ENCODE measurements at regions not wholly inside any gene's neighbourhood (a gene's known extent, or its start where the extent isn't known, plus 50 kb on each side); places are given as distances from the start of the nearest gene placed in this dataset.
A peak's percentile ranks its signal among the peaks of the same experiment; 100 is the strongest.

GRCh38 chr5:91283899-91284298 lies 99.2 kb downstream of the ARRDC3 start:
- no peak for DNase-seq (ENCODE audit: low read depth)

DNA sequence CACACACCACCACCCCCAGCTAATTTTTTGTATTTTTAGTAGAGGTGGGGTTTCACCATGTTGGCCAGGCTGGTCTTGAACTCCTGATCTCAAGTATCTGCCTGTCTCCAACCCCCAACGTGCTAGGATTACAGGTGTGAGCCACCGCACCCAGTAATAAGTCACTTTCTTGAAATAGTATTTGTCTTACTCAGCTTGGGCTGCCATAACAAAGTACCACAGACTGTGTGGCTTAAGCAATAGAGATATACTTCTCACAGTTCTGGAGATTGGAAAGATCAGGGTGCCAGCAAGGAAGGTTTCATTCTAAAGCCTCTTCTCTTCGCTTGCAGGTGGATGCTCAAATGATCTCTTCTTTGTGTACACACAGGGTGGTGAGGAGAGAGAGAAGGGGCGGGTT lies 99.8 kb downstream of the ARRDC3 start:
- DNase-seq (ENCODE audit: low read depth), result no peak

GRCh38 chr5:91282210-91282609 lies 100.9 kb downstream of the ARRDC3 start:
- no peak for DNase-seq (ENCODE audit: low read depth)

DNA sequence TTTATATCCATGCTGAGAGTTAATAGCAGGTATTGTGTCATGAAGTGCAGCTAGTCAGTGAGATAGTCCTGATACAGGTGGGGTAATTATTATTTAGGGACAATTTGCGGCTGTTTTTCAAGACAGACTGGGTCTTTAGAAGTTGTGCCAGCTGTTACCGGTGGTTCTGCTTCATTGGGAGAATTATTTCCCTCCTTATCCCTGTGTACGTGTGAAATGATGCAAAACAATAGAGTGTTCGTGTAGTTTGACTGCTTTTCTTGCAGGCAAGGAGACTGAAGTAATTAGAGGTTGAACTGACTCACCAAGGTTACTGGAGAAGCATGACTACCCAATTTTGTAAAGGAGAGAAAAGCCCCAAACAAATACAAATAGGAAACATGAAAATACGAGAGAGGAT lies 101.7 kb downstream of the ARRDC3 start:
- DNase-seq (ENCODE audit: low read depth), result no peak

DNA sequence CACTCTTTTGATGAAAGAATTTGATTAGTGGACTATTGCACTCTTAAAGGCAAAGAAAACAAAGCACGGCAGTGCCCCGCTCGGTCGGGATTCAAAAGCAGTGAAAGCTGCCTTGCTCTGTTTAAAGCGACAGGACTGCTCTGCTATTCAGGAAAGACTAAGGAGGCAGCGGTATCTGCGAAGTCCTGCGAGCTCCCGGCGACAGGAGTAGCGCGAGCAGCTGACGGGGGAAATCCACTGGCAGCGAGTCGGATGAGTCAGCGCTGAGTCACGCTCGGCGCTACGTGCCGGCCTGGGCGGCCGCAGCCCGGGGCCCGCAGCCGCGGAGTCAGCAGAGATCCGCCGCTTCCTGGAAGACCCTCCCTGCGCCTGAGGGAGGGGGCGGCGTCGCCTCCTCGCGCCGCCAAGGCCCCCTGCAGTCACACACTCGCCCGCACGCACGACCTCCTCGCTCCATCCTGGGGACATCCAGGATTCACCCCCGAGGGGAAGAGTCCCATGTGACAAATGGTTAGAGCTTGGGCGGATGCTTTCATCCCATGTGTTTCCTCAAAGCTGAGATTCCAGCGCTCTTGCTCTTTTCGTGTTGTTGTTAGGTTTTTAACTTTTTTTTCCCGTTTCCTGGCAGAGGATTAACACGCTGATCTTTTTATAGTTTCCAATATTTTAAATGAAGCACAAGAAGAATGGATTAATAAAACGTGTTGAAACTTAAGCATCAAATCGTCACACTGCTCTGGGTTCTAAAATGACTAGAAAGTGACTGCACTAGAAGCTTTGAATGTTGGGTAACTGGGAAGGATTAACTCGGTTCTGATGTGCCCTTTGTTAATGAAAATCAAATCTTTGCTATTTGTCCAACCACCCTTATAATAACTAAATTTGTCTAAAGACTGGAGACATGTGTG lies 102.5 kb downstream of the ARRDC3 start:
- peak; percentile 86 for DNase-seq (ENCODE audit: low read depth)

DNA sequence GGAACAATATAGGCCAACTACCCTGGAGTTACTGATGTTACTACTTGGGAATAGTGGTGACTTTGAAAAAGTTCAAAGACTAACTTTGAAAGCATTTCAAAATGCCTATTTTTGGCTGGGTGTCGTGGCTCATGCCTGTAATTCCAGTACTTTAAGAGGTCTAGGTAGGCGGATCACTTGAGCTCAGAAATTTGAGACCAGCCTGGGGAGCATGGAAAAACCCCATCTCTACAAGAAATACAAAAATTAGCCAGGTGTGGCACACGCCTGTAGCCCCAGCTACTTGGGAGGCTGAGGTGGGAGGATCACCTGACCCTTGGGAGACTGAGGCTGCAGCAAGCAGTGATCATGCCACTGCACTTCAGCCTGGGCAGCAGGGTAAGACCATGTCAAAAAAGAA lies 105.3 kb downstream of the ARRDC3 start:
- DNase-seq (ENCODE audit: low read depth), result no peak

- no peak for DNase-seq (ENCODE audit: low read depth)
Measured at GRCh38 chr5:91277093-91277626, 106.0 kb downstream of the ARRDC3 start.

DNA sequence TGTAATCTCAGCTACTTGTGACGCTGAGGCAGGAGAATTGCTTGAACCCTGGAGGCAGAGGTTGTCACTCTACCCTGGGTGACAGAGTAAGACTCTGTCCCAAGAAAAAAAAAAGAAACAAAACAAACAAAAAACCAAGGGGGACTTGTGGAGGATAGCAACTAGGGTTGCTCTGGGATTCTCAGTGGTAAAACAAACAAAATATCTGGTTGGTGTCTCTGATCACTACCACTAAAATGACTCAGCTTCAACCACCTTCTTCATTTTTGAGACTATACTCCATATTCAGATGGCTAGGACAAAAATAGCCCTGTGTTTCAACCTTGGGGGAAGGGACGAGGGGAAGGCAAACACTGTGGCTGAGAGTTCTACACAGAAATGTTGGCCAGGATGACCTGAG lies 110.3 kb downstream of the ARRDC3 start:
- DNase-seq (ENCODE audit: low read depth), result no peak

- no peak for DNase-seq (ENCODE audit: low read depth)
Measured at GRCh38 chr5:91271999-91272398, 111.1 kb downstream of the ARRDC3 start.

- no peak for DNase-seq (ENCODE audit: low read depth)
Measured at GRCh38 chr5:91269198-91269597, 113.9 kb downstream of the ARRDC3 start.

DNA sequence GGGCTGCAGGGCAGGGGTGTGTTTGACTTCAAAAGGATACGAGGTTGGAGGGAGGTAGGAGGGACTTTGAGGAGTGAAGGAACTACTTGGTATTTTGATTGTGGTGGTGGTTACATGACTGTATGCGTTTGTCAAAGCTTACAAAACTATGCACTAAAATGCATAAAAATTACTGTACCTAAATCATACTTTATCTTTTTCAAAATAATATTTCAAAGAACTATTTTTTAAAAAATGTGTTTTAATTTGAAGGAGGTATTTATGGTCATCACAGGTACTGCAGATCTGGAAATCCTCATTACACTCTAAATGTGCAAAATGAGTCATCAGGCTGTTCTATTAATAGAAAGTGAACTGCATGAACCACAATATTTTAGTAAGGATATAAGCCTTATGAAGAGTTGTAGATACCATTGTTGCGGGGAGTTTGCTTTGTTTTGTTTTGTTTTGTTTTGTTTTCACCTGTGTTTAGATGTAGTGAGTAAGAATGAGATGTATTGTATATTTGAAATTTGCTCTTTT lies 116.9 kb downstream of the ARRDC3 start:
- DNase-seq (ENCODE audit: low read depth), result no peak

- DNase-seq (ENCODE audit: low read depth), result no peak
Measured at GRCh38 chr5:91264311-91265051, 118.6 kb downstream of the ARRDC3 start.

DNA sequence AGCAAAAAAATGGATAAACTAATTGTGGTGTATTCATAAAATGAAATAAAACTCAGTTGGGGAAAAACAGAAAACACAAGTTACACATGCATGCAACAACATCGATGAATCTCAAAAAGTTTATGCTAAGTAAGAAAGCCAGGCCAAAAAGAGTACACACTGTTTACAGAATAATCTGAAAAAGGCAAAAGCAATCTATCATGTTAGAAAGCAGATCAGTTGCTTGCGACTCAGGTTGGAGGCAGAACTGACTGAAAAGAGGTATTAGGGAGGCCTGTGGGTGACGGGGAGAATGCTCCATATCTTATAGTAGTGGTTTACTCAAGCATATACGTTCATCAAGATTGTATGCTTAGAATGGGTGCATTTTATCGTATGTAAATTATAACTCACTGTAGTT lies 119.2 kb downstream of the ARRDC3 start:
- DNase-seq (ENCODE audit: low read depth), result no peak

GRCh38 chr5:91257301-91257700 lies 125.8 kb downstream of the ARRDC3 start:
- DNase-seq (ENCODE audit: low read depth), result no peak

DNA sequence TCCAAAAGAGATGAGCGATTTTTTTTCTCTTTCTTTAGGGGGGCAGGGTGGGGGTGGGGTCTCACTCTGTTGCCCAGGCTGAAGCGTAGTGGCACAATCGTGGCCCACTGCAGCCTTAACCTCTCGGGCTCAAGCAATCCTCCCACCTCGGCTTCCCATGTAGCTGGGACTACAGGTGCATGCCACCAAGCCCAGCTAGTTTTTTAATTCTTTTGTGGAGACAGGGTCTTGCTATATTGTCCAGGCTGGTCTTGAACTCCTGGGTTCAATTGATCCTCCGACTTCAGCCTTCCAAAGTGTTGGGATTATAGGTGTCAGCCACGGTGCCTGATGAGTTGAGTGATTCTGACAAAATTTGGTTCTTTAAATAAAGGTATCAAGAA lies 127.0 kb downstream of the ARRDC3 start:
- no peak for DNase-seq (ENCODE audit: low read depth)

- no peak for DNase-seq (ENCODE audit: low read depth)
Measured at GRCh38 chr5:91255396-91256141, 127.5 kb downstream of the ARRDC3 start.

DNA sequence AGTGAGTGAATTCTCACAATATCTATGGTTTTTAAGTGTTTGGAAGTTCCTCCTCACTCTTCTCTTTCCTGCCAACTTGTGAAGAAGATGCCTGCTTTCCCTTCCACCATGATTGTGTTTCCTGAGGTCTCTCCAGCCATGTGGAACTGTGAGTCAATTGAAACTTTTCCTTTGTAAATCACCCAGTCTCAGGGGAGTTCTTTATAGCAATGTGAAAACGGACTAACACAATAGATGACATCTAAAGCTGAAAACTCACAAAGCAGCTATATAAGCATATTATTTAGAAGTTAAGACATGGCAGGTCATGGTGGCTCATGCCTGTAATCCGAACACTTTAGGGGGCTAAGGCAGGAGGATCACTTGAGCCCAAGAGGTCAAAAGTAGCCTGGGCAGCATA lies 130.2 kb downstream of the ARRDC3 start:
- DNase-seq (ENCODE audit: low read depth), result no peak

DNA sequence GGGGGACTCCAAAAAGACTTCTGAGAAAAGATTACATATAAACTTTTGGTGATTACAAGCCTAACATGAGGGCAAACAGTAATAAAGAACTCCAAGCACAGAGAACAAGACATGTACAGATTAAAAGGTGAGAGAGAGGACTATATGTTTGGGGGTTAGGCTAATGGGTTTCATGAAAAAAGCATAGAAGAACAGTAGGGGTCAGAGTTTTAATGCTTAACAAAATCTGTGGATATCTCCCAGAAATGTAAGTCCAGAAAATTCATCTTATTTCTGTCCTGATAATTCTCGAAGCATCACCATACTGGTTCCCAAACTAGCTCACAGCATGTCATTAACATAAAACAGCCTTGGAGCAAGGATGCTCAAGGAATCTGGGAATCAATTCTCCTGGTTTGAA lies 137.2 kb downstream of the ARRDC3 start:
- DNase-seq (ENCODE audit: low read depth), result no peak

DNA sequence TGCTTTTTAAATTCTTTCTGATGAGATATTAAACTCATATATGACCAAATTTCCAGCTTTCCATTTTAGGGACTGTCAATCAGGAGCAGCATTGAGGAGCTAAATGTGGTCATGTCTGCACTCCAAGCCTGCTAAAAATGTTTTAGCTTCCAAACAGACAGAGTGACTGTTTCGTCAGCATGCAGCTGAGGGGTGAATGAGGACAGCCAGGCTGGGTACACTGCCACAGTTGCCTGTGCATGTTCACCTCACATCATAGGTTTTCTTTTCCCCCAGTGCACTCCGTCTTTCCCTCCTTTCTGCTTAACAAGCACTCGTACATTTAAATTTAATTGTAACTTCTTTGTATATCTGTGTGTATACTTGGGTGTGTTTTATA lies 138.1 kb downstream of the ARRDC3 start:
- no peak for DNase-seq (ENCODE audit: low read depth)

DNA sequence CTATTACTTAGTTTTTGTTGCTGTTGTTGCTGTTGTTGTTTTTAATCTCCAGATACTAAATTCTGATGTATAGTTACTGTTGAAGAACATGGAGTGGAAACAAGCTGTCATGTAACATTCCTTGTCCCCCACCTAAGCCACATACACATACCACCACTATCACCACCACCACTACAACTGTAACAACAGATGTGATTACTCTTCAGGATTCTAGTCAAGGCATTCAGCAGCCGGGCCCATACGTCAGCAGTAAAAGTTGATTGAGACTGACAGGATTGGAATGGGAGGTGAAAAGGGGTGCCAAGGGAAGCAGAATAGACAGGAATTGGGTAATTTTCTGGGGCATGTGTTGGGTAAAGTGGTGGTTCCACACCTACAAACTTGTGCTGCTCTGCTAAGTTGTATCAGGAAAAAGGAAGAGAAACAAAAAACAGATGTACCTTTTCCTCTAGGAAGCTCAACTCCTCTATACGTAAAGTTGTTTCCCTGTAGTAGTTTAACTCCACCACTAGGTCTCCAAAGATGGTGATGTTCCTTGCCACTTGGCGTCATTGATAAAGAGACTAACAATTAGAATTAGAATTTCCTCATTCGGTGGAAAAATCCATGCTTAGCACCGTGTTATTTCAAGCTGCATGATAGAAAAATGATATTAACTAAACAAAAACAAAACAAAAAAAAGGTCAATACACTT lies 138.6 kb downstream of the ARRDC3 start:
- no peak for DNase-seq (ENCODE audit: low read depth)

- no peak for DNase-seq (ENCODE audit: low read depth)
Measured at GRCh38 chr5:91243852-91244251, 139.3 kb downstream of the ARRDC3 start.

GRCh38 chr5:91243286-91243685 lies 139.8 kb downstream of the ARRDC3 start:
- DNase-seq (ENCODE audit: low read depth), result no peak
